Osteocyte (in vitro differentiated cells): ENCODE measurements at regions not wholly inside any gene's neighbourhood (a gene's known extent, or its start where the extent isn't known, plus 50 kb on each side); places are given as distances from the start of the nearest gene placed in this dataset.

Experiments
- DNase-seq: peaks from one replicate; pipeline ENCODE4 v3.0.0; 2021; ENCODE audit warnings: mixed read lengths; ENCODE audit not compliant: unreplicated experiment; ENCODE audit errors: extremely low spot score
- H3K27ac Mint-ChIP-seq: one replicate; pipeline ENCODE4 v1.8.0; 2021; ENCODE audit warnings: mild to moderate bottlenecking, mixed read lengths; ENCODE audit not compliant: unreplicated experiment
- H3K27me3 Mint-ChIP-seq: one replicate; pipeline ENCODE4 v1.8.0; 2021; ENCODE audit warnings: mixed read lengths; ENCODE audit not compliant: unreplicated experiment
- H3K36me3 Mint-ChIP-seq: one replicate; pipeline ENCODE4 v1.8.0; 2021; ENCODE audit warnings: mixed read lengths; ENCODE audit not compliant: unreplicated experiment
- H3K4me1 Mint-ChIP-seq: one replicate; pipeline ENCODE4 v1.8.0; 2021; ENCODE audit warnings: mixed read lengths; ENCODE audit not compliant: unreplicated experiment
- H3K4me3 Mint-ChIP-seq: one replicate; pipeline ENCODE4 v1.8.0; 2021; ENCODE audit warnings: mild to moderate bottlenecking, moderate library complexity, mixed read lengths; ENCODE audit not compliant: unreplicated experiment
- H3K9me3 Mint-ChIP-seq: one replicate; pipeline ENCODE4 v1.8.0; 2021; ENCODE audit warnings: mixed read lengths; ENCODE audit not compliant: unreplicated experiment
- CTCF ChIP-seq: fragments of 200-600 bp; sonication (generic); IDR thresholded peaks from 2 replicates; pipeline ENCODE4 v1.5.0; 2021; ENCODE audit warnings: antibody characterized with exemption, mild to moderate bottlenecking, moderate library complexity

GRCh38 chr20:7275645-7276237, 508.3 kb downstream of the BMP2 start:
- Mint-ChIP-seq H3K4me1 (no peaks in the 10 kb centered on the region), H3K27ac (no peak overlapping the region), H3K9me3 (peaks cover 3% of the 10 kb centered on the region), H3K27me3 (no peaks in the 10 kb centered on the region), H3K4me3 (no peak overlapping the region), H3K36me3 (no peaks in the 10 kb centered on the region)
- TF ChIP-seq CTCF, result no peak
- no peak for DNase-seq

GRCh38 chr20:7285918-7286556, 518.6 kb downstream of the BMP2 start:
- H3K27me3 Mint-ChIP-seq, result peaks cover 14% of the 10 kb centered on the region
- no peaks in the 10 kb centered on the region for H3K36me3 Mint-ChIP-seq
- peak; percentile 92 for TF ChIP-seq CTCF
- H3K9me3 Mint-ChIP-seq, result no peaks in the 10 kb centered on the region
- H3K4me3 Mint-ChIP-seq, result no peak overlapping the region
- H3K4me1 Mint-ChIP-seq, result no peaks in the 10 kb centered on the region
- no peak overlapping the region for H3K27ac Mint-ChIP-seq
- DNase-seq, result peak; percentile 86

- DNase-seq, result no peak
- Mint-ChIP-seq H3K27ac (no peak overlapping the region), H3K9me3 (no peaks in the 10 kb centered on the region), H3K27me3 (peaks cover 15% of the 10 kb centered on the region), H3K4me3 (no peak overlapping the region), H3K4me1 (no peaks in the 10 kb centered on the region), H3K36me3 (no peaks in the 10 kb centered on the region)
- no peak for TF ChIP-seq CTCF
Measured at GRCh38 chr20:7291323-7291943, 523.9 kb downstream of the BMP2 start.

- Mint-ChIP-seq H3K4me3 (no peak overlapping the region), H3K27me3 (peaks cover 13% of the 10 kb centered on the region), H3K27ac (no peak overlapping the region), H3K4me1 (no peaks in the 10 kb centered on the region), H3K9me3 (no peaks in the 10 kb centered on the region), H3K36me3 (no peaks in the 10 kb centered on the region)
- TF ChIP-seq CTCF, result no peak
- no peak for DNase-seq
Measured at GRCh38 chr20:7291946-7292345, 524.5 kb downstream of the BMP2 start.

- Mint-ChIP-seq H3K9me3 (no peaks in the 10 kb centered on the region), H3K36me3 (no peaks in the 10 kb centered on the region), H3K4me1 (no peaks in the 10 kb centered on the region), H3K27ac (no peak overlapping the region), H3K4me3 (no peak overlapping the region), H3K27me3 (peaks cover 5% of the 10 kb centered on the region)
- DNase-seq, result no peak
- TF ChIP-seq CTCF, result no peak
Measured at GRCh38 chr20:7294816-7295360, 527.4 kb downstream of the BMP2 start.
